ENCODE measurements at regions not wholly inside any gene's neighbourhood (a gene's known extent, or its start where the extent isn't known, plus 50 kb on each side); places are given as distances from the start of the nearest gene placed in this dataset.
"Not testable (repeated sequence)": the region's sequence is repeated elsewhere in the genome, so short reads cannot be mapped to it uniquely, and the experiment has no call there.

DNA sequence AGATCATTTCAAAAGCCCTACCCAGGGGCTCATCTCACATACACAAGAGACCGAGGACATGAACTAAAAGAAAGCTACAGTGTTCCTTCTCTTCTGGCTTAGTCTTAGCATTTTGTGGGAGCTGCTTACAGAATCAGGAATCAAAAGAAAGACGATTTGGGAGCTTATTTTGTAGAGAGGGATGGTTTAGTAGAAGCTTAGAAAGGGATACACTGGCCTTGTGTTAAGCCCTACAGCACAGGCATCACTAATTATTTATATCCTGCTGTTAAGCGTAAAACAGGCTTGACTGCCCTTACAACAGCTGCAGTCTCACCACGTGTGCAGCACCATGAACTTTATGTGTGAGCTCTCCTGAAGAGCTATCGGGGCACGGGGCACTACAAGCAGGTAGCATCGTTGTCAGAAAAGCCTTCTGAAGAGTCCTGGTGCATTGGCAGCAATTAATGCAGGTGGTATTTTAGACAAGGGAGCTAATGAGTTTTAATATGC, 798.3 kb downstream of the NXPH1 start:
- DNase-seq: no peak

DNA sequence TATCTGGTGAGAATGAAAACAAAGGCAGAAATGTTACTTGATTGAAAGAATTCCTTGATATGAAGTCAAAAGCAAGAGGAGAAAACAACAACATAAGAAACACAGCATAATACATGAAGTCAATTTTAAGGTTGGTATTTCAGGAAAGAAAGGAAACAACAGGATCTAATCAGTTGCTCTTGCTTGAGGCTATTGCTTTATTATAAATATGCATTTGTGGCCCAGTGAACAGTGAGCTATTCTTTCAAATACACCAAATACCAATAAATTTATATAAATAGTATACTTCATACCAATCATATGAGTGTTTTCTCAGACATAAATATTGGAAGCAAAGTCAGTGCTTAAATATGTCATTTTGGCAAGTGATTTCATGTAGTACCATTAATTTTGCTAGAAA, 806.6 kb downstream of the NXPH1 start:
- DNase-seq: no peak

- DNase-seq: no peak
Measured at GRCh38 chr7:9241826-9242225, 808.4 kb downstream of the NXPH1 start.

GRCh38 chr7:9242636-9243035, 809.2 kb downstream of the NXPH1 start:
- DNase-seq: no peak

- no peak for DNase-seq
Measured at GRCh38 chr7:9250876-9251275, 817.5 kb downstream of the NXPH1 start.

- no peak for DNase-seq
Measured at GRCh38 chr7:9264395-9264794, 831.0 kb downstream of the NXPH1 start.

DNA sequence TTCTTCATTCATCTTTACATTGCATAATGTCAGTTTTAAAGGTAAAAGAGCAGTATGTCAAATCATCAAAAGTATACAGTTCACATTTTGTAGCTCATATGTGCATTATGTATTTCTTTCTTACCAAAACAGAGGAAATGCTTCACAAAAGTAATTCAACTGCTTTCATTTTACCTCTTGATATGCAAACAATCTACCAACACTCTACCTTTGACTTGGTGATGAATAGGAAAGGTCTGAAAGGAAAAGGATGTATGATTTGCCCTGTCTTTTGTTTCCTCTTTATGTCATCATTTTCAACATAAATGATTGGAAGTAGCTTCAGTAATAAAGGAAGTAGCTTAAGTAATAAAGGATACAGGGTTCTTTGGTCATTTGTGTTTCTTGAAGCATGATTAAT, 846.7 kb downstream of the NXPH1 start:
- DNase-seq: no peak

DNA sequence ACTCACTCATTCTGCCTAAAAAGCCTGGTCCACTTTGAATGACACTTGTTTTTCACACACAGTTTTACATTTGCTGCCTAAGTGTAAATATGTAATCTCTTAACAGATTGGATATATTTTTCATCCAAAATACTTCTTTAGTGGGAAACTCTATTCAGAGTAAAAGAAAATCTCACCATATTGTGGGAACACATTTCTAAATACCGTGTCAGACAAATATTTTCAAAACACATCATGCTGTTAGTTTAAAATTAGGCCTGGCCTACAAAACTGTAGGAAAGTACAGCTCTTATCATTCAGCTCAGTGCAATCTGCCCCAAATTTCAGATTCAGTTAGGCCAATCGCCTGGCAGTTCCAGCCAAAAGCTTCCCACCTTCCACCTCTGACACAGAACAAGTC, 849.8 kb downstream of the NXPH1 start:
- DNase-seq: no peak

DNA sequence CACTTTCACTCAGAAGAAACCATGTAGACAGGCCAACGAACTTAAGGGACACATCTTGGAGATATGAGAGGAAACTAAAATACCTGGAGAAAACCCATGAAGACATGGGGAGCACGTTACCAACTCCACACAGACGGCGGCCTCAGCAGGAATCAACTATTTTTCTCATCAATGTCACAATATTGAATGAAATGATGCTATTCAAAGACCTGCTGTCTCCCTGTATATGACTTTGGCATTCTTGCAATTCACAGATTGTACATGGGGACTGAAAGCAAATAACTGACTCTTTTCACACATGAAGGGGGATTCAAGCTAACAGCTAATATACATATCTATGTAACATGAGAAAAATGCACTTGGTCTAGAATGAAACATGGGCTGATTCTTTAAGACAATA, 869.0 kb downstream of the NXPH1 start:
- no peak for DNase-seq

DNA sequence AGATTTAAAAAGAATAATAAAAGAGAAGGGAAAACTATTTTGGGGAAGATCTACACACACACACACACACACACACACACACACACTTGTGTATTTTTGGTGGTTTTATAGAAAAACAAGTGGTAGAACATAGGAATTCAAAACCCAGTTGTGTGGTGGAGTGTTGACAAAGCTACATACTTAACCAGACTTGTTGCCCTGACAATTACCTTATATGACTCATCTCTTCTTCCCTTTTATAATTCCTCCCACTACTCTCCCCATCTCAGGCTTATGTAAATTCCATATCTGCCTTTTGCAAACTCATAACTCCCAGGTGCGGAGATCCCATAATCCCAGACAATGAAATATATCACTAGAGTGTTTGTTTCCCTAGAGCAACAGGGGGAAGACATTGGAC, 873.7 kb downstream of the NXPH1 start:
- no peak for DNase-seq

DNA sequence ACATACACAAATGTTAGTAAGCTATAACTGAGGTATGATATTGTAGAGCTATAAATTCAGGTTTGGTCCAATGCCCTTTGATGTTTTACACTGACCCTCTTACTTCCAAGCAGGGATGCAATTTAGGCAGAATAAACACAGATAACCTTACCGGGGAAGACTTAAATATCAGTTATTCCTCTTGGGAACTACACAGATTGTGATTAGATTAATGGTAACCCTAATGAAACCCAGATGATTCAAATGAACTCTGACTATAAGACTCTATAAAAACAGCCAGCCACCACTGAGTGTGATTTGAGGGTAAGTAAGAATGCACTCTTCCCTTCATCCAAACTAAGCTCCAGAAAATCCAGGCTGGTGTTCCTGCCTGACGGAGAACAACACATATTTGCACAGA, 891.1 kb downstream of the NXPH1 start:
- no peak for DNase-seq

- DNase-seq: no peak
Measured at GRCh38 chr7:9328296-9328695, 894.9 kb downstream of the NXPH1 start.

- DNase-seq: no peak
Measured at GRCh38 chr7:9349625-9350024, 916.2 kb downstream of the NXPH1 start.

DNA sequence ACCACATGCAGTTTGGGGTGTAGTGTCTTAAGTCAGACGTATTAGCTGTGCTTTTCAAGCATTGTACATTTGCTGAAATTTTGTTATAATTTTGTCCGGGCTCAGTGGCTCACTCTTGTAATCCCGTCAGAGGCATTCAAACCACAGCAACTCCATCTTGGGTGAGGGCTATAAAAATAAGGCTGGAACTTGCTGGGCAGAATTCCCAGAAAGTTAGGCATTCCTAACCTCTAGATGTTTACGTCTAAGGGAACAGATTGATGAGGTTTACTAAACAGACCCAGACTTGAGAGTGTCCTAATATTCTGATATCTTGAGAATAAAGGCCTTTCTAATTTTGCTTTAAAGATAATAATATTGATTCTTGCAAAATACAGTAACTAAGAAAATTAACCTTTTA, 957.8 kb downstream of the NXPH1 start:
- DNase-seq: no peak

DNA sequence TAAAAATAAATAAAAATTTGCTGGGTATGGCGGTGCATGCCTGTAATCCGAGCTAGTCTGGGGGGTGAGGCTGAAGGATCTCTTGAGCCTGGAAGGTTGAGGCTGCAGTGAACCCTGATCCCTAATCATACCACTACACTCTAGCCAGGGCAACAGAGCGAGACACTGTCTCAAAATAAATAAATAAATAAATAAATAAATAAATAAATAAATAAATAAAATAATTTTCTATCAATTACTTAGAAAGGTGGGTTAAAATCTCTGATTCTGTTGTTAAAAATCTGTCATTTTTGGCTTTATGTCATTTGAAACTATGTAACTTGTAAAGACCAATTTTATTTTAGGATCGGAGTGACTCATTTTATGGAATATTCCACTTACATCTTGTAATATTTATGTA, 958.6 kb downstream of the NXPH1 start:
- DNase-seq: no peak

DNA sequence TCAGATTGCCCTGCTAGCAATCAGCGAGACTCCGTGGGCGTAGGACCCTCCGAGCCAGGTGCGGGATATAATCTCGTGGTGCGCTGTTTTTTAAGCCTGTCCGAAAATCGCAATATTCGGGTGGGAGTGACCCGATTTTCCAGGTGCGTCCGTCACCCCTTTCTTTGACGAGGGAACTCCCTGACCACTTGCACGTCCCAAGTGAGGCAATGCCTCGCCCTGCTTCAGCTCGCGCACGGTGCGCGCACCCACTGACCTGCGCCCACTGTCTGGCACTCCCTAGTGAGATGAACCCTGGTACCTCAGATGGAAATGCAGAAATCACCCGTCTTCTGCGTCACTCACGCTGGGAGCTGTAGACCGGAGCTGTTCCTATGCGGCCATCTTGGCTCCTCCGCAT, 971.0 kb downstream of the NXPH1 start:
- not testable (repeated sequence) for DNase-seq

- no peak for DNase-seq
Measured at GRCh38 chr7:9407816-9408215, 974.4 kb downstream of the NXPH1 start.

- DNase-seq: no peak
Measured at GRCh38 chr7:9453521-9453920, 1020.1 kb downstream of the NXPH1 start.

DNA sequence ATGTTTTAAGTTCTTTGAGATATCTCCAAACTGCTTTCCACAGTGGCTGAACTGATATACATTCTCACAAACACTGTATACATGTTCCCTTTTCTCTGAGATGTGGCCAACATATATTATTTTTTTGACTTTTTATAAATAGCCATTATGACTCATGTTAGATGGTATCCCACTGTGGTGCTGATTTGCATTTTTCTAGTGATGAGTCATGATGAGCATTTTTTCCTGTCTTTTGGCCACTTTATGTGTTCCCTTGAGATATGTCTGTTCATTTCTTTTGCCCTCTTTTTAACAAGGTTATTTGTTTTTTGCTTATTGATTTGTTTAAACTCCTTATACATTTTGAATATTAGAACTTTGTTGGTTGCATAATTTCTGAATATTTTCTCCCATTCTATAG, 1055.1 kb downstream of the NXPH1 start:
- peak; percentile 38 for DNase-seq

GRCh38 chr7:9498303-9498702, 1064.9 kb downstream of the NXPH1 start:
- peak; percentile 29 for DNase-seq

GRCh38 chr7:9502269-9502668, 1068.9 kb downstream of the NXPH1 start:
- DNase-seq: no peak

- no peak for DNase-seq
Measured at GRCh38 chr7:9504678-9505077, 1071.3 kb downstream of the NXPH1 start.

DNA sequence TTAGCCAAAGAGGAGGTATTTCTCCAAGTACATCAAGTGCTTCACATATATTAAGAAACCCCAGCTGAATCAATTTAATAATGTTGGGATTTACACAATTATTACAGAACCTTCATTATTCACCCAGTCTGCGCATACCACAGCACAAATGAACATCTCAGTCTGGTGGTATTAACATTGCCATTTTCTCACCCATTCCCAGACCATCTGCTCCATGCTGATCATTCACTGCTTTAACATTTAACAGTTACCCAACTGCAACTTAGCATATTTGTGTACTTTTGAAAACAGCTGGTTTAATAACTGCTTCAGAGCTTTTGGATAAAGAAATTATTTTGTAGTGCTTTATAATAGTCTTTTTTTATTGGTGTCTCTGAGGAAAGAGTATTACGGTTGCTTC, 1072.1 kb downstream of the NXPH1 start:
- peak; percentile 30 for DNase-seq

GRCh38 chr7:9507290-9507689, 1073.9 kb downstream of the NXPH1 start:
- DNase-seq: peak; percentile 86

GRCh38 chr7:9516662-9517061, 1083.3 kb downstream of the NXPH1 start:
- DNase-seq: no peak

- no peak for DNase-seq
Measured at GRCh38 chr7:9523579-9523978, 1090.2 kb downstream of the NXPH1 start.

Measured in NCI-H446 treated with DMSO at 0.1 percent for 48 hours (cell line).